Stimulated activated CD4-positive, alpha-beta T cell treated with anti-CD3 and anti-CD28 coated beads, Interleukin-4, amount 100 ng/mL, for 24 hours (primary cell): ENCODE measurements at regions not wholly inside any gene's neighbourhood (a gene's known extent, or its start where the extent isn't known, plus 50 kb on each side); places are given as distances from the start of the nearest gene placed in this dataset.

Experiments
- DNase-seq: peaks from one replicate; pipeline ENCODE4 v3.0.0-alpha.2; 2020

DNA sequence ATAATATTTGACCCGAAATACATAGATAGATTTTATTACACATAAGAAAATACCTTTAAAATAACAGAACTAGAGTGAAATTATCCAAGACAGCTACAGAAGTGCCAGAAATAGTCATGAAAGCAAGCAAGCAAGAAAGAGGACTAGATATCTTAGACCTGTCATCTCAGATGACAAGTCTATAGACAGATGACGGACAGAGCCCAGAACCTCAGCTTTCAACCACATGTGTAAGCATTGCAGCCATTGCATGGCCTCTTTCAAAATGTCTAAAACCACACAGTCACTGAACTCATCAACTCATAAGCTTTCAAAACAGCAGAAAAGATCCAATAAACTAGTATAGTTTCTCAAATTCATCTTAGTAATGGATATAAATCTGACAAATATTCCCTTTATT lies 59.8 kb upstream of the FHIT start:
- DNase-seq = no peak

DNA sequence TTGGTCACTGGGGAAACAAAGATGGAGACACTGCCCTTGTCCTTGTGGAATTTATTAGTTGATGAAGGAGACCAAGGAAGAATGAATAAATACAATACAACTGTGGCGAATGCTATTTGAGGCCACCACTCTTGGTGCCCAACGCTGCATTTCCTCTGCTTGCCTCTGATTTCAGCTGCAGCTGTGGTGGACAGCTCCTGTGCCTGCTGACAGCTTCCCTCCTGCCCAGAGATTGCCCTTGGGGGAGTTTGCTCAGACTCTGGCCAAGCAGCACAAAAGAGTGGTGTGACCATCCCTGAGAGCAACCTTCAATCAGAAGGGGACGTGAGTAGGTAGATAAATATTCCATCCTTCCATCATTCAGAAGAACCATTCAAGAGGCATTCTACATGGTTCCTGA lies 64.6 kb upstream of the FHIT start:
- no peak for DNase-seq

DNA sequence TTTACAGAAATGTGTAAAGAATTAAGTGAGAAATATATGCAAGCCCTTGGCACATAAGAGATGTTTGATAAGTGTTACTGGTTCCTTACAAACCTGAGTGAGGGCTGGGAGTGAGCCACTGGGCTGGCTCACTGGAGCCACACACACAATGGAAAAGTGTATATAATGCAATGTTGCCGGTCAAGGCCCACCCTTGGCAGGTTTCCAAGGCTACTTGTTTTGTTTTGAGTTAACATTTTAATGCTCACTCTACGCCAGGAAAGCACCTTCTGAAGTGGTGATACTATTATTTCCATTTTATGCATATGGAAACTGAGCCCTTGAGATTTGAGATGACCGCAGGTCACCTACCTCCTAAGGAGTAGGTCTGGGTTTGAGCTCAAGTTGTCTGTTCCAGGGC lies 71.8 kb upstream of the FHIT start:
- no peak for DNase-seq

DNA sequence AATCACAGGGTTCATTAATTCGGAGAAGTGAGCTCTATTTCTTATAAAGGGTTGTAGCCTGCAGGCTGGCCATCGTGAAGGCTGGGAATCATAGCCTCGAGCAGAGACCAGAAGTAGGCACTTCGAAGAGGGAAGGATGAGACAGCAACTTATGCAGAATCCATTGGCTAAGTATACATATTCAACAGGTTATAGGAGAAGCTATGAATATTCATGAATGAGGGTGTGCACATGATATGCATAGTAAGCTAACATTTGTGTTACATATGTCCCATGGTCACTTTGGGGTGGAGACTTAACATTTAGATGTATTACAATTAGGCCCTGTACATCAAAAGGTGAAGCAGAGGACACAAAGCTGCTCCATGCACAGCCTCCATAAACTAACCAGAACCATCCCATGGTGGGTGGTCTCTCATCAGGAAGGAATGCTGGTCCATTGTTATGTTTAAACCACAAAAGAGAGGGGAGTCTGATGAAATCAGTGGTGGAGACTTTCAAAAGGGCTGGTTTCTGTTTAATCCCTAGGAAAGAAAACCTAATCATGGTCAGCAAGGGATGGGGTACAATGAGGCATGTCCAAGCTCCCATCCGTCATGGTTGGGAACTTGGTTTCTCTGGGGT lies 80.8 kb upstream of the FHIT start:
- DNase-seq = no peak

DNA sequence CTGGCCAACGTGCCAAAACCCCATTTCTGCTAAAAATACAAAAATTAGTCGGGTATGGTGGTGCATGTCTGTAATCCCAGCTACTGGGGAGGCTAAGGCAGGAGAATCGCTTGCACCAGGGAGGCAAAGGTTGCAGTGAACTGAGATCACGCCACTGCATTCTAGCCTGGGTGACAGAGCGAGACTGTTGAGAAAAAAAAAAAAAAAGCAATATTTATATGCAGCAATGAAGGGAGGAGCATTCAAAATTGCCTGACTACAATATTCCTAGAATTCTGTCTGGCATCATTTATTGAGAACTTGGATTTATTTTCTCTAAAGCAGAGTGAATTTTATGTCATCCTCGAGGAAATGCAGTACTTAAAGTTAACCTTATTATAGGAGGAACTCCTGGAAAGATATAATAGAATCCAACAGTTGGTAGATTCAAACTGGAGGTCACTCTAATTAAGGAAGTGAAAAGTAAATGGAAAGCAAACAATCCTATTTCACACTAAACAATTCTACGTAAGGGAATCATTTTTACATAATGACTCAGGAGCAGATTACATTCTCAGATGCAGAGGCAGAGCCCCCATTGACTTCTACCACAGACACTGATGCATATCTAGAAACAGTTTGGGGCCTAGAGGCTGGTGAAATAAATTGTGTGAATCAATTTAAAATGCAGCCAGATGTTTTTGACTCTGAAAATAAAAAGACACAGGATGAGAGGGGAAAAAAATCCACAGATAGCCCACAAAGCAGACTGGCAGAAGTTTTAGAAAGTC lies 82.1 kb upstream of the FHIT start:
- no peak for DNase-seq

DNA sequence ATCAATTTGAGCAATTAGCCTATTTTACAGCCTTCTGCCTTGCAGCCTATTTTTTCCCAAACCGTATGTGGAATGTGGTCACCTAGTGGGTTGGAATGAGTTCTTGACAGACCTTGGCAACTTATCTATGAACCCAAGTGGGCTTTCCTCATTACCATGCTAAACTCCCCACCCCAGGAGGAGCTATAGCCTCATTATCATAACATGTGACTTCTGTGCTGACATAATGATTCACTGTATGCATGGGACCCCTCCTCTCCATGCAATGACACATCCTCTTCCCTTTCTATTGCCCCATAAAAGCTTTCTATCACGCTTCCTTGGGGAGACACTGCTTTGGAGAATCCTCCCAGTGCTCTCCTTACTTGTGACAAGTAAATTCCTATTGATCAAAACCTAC lies 83.5 kb upstream of the FHIT start:
- no peak for DNase-seq

DNA sequence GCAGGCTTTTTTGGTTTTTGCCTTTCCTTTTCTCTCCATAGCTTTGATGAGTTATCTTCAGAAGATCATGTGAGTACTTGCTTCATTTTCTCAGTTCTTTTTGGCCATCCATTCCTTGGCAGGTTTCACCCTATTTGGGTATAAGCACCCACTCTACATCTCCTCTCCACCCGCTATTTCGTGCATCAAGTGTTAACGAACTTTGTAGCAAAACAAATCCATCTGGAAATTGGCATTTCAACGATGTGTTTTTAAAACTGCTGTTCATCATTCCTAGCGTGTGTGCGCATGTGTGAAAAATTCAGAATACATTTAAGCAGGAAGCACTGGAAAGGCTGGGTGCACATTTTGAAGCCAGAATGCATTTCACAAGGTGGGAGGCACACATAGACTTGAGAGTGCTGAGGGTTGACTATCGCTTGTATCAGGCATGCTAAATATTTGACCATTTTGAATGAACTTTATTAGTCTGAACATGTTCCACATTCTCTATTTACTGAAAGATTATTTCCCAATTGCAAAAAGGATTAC lies 89.7 kb upstream of the FHIT start:
- no peak for DNase-seq

DNA sequence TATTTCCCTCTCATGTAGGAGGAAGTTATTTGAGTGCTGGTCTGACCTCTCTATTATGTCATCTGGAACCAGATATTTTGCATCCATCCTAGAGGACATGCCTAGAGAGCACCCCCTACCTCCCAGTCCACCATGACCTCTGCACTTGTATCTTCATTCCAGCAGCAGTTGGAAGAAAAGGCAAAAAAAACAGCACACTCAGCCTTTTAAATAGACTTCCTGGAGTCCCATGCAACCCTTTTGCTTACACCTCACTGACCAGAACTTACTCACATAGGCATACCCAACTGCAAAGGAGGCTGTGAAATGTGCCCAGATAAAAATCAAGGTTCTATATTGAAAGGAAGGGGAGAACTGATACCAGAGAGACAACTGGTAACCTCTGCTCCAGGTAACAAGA lies 92.3 kb upstream of the FHIT start:
- no peak for DNase-seq

DNA sequence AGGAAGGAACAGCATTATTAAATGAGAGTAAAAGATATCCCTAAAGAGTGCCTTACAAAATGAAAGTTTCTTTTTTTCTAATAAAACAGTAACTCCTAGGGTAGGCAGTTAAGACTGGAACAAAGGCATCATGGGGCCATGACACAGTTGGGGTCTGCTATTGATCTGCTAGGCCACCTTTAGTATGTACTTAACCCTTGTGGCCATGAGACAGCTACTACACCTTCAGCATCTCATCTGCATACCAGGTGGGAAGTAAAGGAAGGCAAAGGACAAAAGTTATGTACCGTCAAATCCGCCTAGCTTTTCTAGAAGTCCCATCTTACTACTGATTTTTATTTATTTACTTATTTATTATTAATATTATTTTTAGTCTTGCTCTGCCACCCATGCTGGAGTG lies 93.8 kb upstream of the FHIT start:
- no peak for DNase-seq

DNA sequence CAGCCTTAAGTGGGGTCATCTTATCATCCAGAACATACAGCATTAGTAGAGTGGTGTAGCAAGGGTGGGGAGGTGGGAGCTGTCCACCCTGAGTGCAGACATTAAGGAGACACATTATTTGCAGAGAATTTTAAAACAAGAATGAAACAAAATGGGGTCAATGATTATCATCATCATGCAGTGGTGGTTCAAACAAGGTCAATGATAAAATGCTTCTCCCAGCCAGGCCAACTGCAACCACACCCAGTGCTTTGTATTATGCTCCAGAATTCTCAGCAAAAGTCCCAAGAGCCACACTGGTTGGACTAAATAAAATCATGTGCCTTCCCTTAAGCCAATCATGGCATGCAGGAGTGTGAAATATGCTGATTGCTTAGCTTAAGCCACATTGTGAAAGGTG lies 96.7 kb upstream of the FHIT start:
- DNase-seq = no peak

DNA sequence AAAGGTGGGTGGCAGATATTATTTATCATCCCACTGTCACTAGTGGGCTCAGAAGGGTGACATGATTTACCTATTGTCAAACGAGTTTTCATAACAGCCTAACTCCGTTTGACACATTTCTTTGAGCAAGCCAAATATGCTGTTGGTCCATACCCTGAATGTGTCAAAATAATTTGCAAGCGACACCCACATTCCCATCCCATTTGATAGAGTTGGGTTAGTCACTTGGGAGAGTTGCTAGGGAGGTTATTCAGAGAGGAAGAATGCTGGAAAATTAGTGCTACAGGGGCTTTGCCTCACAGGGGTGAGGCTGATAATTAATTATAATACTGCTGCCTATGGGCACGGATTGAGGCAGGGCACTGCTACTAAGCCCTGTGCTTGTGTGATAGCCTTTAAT lies 98.5 kb upstream of the FHIT start:
- no peak for DNase-seq

DNA sequence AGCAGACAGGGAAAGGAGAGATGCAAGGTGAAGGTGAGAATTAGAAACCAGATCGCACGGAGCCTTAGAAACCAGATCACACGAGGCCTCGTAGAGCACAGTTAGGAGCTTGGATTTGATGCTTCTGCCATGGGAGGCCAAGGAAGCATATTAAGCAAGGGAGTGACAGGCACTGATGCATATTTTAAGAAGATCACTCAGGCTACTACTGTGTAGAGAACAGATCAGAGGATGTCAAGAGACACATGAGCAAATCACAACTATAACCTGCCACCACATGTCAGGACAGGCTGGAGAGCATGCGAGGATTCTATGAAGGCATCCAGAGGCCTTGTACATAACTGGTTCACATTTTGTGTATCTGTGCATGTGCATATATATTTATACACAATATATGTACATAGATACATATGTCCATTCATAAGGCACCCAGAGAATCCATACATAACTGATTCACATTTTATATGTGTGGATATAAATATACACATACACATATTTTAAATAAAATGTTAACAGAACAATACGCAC lies 99.6 kb upstream of the FHIT start:
- no peak for DNase-seq

DNA sequence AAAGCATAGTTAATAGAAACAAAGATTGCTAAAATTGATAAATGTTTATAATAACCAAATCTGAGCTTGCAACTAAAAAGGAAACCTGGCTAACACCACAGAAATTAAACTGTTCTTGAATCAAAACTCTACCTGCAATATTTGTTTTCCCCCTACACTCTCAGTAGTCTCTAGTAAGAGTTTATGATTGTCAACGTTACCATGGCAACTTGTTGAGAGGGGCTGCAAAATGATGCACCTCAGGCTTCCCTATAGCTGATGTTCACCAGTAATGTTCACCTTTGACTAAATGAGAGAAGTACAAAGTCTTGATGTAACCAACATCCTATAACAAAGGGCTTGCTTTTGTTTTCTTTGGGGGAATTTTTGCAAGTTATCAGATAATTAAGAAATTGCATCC lies 101.1 kb upstream of the FHIT start:
- DNase-seq = no peak

DNA sequence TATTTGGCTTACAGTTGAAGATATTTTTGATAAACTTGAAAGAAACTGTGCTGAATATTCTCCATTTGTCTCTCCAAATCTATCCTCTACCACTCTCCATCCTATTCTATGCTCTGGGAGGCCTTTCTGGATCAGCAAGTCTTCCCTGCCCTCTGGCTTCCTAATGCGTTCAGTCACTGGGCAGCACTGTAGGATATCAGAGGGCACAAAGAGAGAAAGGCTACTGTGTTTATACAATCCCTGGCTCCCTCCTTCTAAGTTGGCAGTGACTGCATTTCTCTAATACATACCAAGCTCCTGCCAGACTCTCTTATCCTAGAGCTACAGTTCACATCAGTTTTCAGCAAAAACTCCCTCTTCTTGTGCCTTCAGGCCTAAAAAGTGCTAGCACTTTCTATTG lies 102.1 kb upstream of the FHIT start:
- DNase-seq = no peak

DNA sequence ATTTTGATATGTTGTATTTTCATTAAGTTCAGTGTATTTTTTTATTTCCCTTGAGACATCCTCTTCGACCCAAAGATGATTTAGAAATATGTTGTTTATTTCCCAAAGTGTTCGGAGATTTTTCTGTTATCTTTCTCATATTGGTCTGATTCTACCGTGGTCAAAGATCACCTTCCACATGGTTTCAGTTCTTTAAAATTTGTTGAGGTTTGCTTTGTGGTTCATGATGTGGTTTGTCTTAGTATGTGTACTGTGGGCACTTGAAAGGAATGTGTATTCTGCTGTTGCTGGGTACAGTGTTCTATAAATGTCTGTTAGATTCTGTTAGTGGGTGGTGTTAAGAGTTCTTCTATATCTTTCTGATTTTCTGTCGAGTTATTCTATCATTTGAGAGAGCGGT lies 103.4 kb upstream of the FHIT start:
- no peak for DNase-seq

DNA sequence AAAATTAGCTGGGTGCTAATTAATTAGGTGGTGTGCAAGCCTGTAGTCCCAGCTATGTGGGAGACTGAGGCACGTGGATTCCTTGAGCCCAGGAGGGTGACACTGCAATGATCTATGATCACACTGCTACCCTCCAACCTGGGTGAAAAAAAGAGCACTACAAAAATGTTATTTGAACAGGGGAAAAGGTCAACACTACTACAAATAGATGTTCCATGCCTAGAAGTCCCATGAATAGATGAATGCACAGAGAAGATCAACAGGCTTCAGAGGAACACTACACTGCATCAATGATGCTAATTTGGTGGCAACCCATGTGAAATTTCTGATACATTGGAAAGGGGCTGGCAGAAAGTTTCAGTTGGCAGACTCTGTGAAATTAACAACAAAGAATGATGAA lies 105.4 kb upstream of the FHIT start:
- no peak for DNase-seq

DNA sequence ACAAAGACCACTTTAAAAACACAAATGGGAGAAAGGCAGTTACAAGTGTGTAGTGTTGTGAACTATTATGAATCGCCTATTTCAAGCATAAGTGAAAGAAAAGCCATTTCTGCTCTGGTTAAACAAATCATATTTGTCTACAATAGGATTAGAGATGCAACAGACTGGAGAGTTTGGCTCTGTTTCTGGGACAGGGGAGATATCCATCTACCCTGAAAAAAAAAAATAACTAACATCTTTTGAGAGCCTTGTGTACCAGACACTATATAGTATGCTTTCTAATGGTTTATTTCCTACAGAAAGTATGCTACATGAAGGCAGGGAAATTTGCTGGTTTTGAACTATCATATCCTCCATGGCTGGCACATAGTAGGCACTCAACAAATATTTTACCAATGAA lies 106.7 kb upstream of the FHIT start:
- DNase-seq = no peak

DNA sequence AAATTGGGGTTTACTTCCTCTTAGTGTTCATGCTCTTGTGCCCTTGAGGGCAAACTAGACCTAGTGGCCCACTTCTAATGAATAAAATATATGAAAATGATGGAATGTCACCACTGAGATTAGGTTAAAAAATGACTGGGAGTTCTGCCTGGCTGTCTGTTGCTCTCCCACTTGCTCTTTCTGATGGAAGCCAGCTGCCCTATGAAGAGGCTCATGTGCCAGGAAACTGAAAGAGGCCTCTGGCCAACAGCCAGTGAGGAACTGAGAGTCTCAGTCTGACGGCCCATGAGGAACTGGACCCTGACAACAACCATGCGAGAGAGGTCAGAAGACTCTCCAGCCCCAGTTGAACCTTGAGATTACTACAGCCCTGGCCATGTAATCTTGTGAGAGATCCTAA lies 107.1 kb upstream of the FHIT start:
- no peak for DNase-seq

DNA sequence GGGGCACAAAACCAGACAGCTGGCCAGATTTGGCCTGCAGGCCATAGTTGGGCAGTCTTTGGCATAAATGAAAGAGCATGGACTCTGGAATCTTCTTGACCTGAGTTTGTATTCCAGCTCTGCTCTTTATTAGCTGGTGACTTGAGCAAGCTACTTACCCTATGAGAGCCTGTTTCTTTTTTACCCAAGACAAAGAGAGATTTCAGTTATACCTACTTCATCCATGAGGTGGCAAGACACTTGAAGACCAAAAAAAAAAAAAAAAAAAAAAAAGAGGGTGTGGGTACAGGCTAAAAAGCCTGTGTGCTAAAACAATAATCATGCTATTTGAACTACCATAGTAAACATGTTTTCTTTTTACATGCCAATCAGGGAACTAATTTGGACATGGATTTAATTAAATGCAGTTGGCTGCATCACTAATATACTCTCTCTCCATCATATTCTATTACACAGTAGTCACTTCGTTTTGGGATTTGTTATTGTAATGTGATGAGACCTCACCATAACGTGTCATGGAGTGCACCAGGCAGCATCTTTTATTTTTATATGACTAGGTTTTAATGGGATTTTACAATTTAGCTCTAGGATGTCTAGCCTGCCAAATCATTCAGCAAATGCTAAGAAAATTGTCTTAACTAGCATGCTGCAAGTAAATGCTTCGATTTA lies 109.2 kb upstream of the FHIT start:
- DNase-seq = no peak

DNA sequence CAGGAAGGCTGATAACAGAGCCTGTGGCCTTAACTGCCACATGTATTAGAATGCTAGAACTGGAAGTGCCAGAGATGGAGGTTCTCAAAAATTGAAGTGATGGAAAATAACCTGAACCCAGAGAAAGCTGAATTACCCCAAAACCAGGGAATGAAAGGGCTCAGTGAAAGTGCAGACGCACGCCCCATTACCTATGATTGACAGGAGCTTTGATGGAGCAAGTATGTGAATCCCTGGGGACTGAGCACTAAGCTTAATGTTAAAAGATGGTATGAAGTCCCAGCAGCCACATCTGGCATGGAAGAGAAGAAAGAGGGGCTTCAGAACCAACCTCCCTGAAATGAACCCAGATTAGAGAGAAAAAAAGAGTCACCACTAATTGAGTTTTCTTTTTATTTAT lies 118.4 kb upstream of the FHIT start:
- DNase-seq = no peak

DNA sequence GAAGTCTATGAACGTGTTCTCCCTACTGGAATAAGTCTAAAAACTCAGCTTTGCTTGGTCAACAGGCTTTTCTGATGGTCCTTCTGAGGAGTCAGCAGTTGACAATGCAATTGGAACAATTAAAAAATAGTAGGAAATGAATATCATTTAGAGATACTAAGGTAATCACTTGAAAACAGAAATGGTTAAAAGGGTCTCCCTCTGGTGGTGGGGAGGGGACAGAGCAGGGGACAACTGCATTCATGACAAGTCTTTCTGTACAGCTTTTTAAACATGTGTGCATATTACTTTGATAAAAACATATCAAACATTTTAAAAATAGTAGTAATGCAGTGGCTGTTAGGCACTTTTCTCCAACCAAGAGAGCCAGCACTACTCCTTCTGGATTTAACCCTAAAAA lies 119.9 kb upstream of the FHIT start:
- peak; percentile 9 for DNase-seq

DNA sequence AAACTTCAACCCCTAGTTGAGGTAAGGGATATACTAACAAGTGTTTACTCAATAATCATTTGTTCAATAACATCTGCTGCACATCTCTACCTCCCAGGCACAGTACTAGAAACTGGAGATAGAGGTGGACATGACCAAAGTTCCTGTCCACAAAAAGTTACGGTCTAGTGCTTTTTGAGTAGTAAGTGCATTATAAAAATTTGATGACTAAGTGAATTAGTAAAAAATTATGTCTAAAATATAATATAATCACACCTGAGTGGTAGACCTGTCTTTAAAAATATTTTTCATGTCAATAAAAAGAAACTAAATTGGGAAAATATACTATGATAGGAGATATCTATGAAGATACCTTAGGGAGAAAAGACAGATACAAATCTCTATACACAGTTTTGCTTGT lies 121.5 kb upstream of the FHIT start:
- no peak for DNase-seq

DNA sequence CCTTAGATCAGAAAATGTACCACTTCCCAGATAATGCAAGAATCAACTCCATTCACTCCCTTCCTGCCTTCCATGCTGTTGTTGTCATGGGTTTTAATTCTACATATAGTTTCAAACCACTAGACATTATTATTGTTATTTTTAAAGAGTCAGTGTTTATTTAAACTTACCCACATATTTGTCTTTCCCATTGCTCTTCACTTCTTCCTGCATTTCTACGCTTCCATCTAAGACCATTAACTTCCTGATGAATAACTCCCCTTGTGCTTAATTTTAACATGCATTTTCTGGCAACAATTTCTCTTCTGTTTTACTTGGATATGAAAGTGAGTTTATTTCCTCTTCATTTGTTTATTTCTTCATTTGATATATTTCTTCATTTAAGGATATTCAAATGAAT lies 127.1 kb upstream of the FHIT start:
- DNase-seq = no peak

DNA sequence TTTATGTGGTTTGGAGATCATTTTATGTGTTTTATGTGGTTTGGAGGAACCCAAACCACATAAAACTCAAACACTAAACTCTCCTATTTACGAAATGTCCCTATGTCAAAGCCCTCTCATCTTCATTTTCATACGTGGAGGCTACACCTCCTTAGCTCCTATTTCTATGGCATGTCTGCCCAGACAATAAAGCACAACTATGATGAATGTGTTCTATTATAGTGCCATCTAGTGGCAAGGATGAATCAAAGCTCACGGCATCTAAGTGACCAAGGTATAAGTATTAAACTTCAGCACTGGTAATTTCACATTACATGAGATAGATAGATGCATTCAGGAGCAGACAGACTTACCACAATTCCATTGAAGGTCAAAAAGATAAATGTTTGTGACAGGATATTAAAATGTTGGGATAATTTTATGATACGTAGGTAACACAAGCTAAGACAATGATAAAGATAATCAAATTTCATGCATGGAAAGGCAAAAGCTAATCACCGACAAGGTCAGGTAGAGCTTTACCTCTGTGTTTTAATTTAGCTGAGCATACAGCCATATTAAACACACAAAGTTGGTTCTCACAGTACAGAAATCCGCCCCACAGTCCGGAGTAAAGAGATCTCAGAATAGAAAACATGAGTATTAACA lies 130.6 kb upstream of the FHIT start:
- no peak for DNase-seq
